Naive thymus-derived CD8-positive, alpha-beta T cell (primary cell): ENCODE measurements at regions not wholly inside any gene's neighbourhood (a gene's known extent, or its start where the extent isn't known, plus 50 kb on each side); places are given as distances from the start of the nearest gene placed in this dataset.
"Not testable (repeated sequence)": the region's sequence is repeated elsewhere in the genome, so short reads cannot be mapped to it uniquely, and the experiment has no call there.

Experiments used
- ATAC-seq, 2 donors: fragments of 150-1000 bp; cut with Tn5 transposase in 1 of 2; sonication (Bioruptor Pico), chemical (Tn5 transposase) in 1 of 2; 1 replicate in 1 of 2; 2 replicates in 1 of 2; pipeline ENCODE4 v1.10.0; 2021; ENCODE audit warnings: mild to moderate bottlenecking in 2 of 2, moderate library complexity in 2 of 2
- POLR2A ChIA-PET: fragments of 350-600 bp; sonication (Branson Sonifier 250); formaldehyde crosslinking; loops from one replicate; lab custom pipeline; 2021; ENCODE audit warnings: antibody characterized with exemption; lab: Charles Lee
- DNase-seq, 10 donors: peaks; one replicate each; pipeline versions ENCODE4 v3.0.0 to v3.0.0-alpha.2; 2020 to 2022
- H3K27ac Mint-ChIP-seq, 10 donors: one replicate each; pipeline ENCODE4 v1.8.0; 2020 to 2022; ENCODE audit warnings: mild to moderate bottlenecking in 10 of 10, mixed read lengths in 10 of 10, moderate library complexity in 4 of 10, inconsistent platforms in 1 of 10
- H3K27me3 Mint-ChIP-seq, 5 donors: one replicate each; pipeline ENCODE4 v1.8.0; 2021 to 2022; ENCODE audit warnings: mixed read lengths in 5 of 5
- H3K36me3 Mint-ChIP-seq, 3 donors: one replicate each; pipeline ENCODE4 v1.8.0; 2020 to 2022; ENCODE audit warnings: mixed read lengths in 3 of 3, mild to moderate bottlenecking in 2 of 3, inconsistent platforms in 1 of 3
- H3K4me1 Mint-ChIP-seq, 4 donors: one replicate each; pipeline ENCODE4 v1.8.0; 2021 to 2022; ENCODE audit warnings: mixed read lengths in 4 of 4
- H3K4me3 Mint-ChIP-seq, 10 donors: one replicate each; pipeline ENCODE4 v1.8.0; 2020 to 2022; ENCODE audit warnings: mild to moderate bottlenecking in 10 of 10, mixed read lengths in 10 of 10, moderate library complexity in 6 of 10, inconsistent platforms in 1 of 10
- H3K9me3 Mint-ChIP-seq, 9 donors: one replicate each; pipeline ENCODE4 v1.8.0; 2020 to 2022; ENCODE audit warnings: mixed read lengths in 9 of 9, mild to moderate bottlenecking in 3 of 9, inconsistent platforms in 1 of 9, moderate library complexity in 1 of 9

GRCh38 chr4:86511590-86511989 lies 82.5 kb upstream of the PTPN13 start:
- ATAC-seq (no peak), DNase-seq (no peak)
- peaks cover 0 to 3% (median 0%) of the 10 kb centered on the region in 9 donors for H3K9me3 Mint-ChIP-seq
- H3K27me3 Mint-ChIP-seq = peaks cover 0 to 4% (median 0%) of the 10 kb centered on the region in 5 donors
- no peaks in the 10 kb centered on the region for H3K36me3 Mint-ChIP-seq
- POLR2A ChIA-PET = no interaction called here
- no peak overlapping the region for H3K27ac Mint-ChIP-seq
- H3K4me3 Mint-ChIP-seq = no peak overlapping the region
- H3K4me1 Mint-ChIP-seq = no peaks in the 10 kb centered on the region

GRCh38 chr4:86512631-86513030 lies 81.5 kb upstream of the PTPN13 start:
- peaks cover 0 to 5% (median 0%) of the 10 kb centered on the region in 5 donors for H3K27me3 Mint-ChIP-seq
- H3K27ac Mint-ChIP-seq = no peak overlapping the region
- peaks cover 0 to 3% (median 0%) of the 10 kb centered on the region in 9 donors for H3K9me3 Mint-ChIP-seq
- DNase-seq (no peak), ATAC-seq (no peak)
- H3K36me3 Mint-ChIP-seq = no peaks in the 10 kb centered on the region
- no peak overlapping the region for H3K4me3 Mint-ChIP-seq
- no peaks in the 10 kb centered on the region for H3K4me1 Mint-ChIP-seq
- POLR2A ChIA-PET = no interaction called here

GRCh38 chr4:86515963-86516362 lies 78.2 kb upstream of the PTPN13 start:
- Mint-ChIP-seq H3K9me3 (peaks cover 0 to 20% (median 12%) of the 10 kb centered on the region in 9 donors), H3K36me3 (peaks cover 0 to 13% (median 2%) of the 10 kb centered on the region in 3 donors), H3K27me3 (peaks cover 0 to 26% (median 3%) of the 10 kb centered on the region in 5 donors)
- DNase-seq, POLR2A ChIA-PET, ATAC-seq, H3K27ac Mint-ChIP-seq, H3K4me3 Mint-ChIP-seq, H3K4me1 Mint-ChIP-seq: not testable (repeated sequence)

DNA sequence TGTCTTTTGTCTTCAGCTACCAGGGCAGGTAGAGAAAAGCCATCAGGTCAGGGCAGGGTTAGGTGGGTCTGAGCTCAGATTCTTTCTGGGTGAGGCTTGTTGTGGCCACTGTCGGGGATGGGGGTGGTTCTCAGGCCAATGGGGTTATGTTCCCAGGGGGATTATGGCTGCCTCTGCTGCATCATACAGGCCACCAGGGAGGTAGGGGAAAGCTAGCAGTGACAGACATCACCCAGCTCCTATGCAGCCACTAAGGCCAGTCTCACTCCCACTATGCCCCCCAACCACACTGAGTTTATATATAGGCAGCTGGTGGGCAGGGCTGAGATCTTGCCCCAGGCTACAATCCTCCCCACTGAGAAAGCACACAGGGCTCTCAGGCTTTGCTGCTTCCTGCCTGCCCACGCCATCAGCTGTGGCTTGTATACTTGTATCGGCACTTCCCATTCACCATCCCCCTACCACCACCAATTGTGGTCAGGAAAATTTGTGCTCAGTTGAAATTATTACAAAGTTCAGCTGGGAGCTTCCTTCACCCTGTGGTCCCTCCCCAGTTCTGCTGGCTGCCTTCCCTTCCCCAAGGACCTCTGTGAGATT lies 72.6 kb upstream of the PTPN13 start:
- no peak overlapping the region for H3K4me3 Mint-ChIP-seq
- peaks cover 0 to 38% (median 2%) of the 10 kb centered on the region in 3 donors for H3K36me3 Mint-ChIP-seq
- no peak for ATAC-seq
- POLR2A ChIA-PET = no interaction called here
- H3K4me1 Mint-ChIP-seq = no peaks in the 10 kb centered on the region
- peaks cover 0 to 57% (median 22%) of the 10 kb centered on the region in 9 donors for H3K9me3 Mint-ChIP-seq
- no peak overlapping the region for H3K27ac Mint-ChIP-seq
- no peak for DNase-seq
- H3K27me3 Mint-ChIP-seq = peaks cover 4 to 61% (median 16%) of the 10 kb centered on the region in 5 donors

DNA sequence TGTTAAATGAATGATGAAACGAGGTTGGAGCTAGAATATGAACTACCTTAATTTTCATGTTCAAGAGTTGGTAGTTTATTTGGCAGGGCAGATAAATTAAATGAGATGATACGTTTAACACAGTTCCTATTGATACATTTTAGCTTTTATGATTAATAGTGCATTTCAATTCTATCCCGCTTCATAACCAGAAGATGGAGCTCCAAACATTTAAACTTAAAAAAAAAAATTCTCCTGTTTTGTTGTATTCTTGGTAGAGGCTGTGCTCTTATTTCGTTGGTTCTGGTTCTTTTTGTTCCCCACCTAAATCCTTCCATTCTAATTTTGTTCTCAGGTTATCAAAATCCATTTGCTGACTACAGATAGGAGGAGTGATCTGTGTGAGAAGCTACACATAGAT lies 71.8 kb upstream of the PTPN13 start:
- Mint-ChIP-seq H3K4me3 (no peak overlapping the region), H3K36me3 (peaks cover 0 to 38% (median 2%) of the 10 kb centered on the region in 3 donors), H3K4me1 (no peaks in the 10 kb centered on the region), H3K9me3 (peaks cover 0 to 57% (median 22%) of the 10 kb centered on the region in 9 donors), H3K27me3 (peaks cover 4 to 61% (median 16%) of the 10 kb centered on the region in 5 donors), H3K27ac (no peak overlapping the region)
- ATAC-seq = no peak
- POLR2A ChIA-PET = no interaction called here
- no peak for DNase-seq

DNA sequence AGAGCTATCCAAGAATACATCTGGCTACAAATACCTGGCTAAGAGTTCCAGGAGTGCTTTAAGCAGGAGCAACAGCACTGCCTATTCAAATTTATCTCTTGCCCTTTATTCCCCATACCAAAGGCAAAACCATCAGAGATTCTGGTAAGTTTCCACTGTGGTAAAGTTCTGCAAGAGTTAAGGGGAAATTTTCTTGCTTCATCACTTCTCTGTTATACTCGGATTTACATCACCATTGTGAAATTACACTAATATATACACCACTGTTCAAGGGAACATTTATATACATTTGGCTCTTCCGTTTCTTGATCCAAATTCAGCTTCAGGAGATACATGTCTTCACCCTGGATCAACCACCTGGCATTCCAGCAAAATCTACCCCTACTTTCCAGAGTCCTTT lies 70.8 kb upstream of the PTPN13 start:
- Mint-ChIP-seq H3K4me1 (no peaks in the 10 kb centered on the region), H3K27ac (no peak overlapping the region), H3K9me3 (peaks cover 0 to 57% (median 22%) of the 10 kb centered on the region in 9 donors), H3K36me3 (peaks cover 0 to 38% (median 2%) of the 10 kb centered on the region in 3 donors), H3K4me3 (no peak overlapping the region), H3K27me3 (peaks cover 4 to 57% (median 16%) of the 10 kb centered on the region in 5 donors)
- ATAC-seq (no peak), DNase-seq (no peak)
- POLR2A ChIA-PET = no interaction called here

DNA sequence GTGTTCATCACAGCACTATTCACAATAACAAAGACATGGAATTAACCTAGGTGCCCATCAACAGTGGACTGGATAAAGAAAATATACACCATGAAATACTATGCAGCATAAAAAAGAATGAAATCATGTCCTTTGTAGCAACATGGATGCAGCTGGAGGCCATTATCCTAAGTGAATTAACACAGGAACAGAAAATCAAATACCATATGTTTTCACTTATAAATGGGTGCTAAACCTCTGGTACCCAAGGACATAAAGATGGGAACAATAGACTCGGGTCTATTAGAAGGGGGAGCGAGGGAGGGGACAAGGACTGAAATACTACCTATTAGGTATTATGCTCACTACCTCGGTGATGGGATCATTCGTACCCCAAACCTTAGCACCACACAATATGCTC lies 66.4 kb upstream of the PTPN13 start:
- DNase-seq, POLR2A ChIA-PET, H3K27ac Mint-ChIP-seq, ATAC-seq, H3K4me1 Mint-ChIP-seq, H3K4me3 Mint-ChIP-seq: not testable (repeated sequence)
- Mint-ChIP-seq H3K36me3 (peaks cover 0 to 11% (median 0%) of the 10 kb centered on the region in 3 donors), H3K9me3 (peaks cover 0 to 22% (median 5%) of the 10 kb centered on the region in 9 donors), H3K27me3 (peaks cover 2 to 31% (median 10%) of the 10 kb centered on the region in 5 donors)

GRCh38 chr4:86529436-86529835 lies 64.7 kb upstream of the PTPN13 start:
- ATAC-seq (no peak), DNase-seq (no peak)
- Mint-ChIP-seq H3K4me1 (no peaks in the 10 kb centered on the region), H3K27me3 (peaks cover 0 to 14% (median 3%) of the 10 kb centered on the region in 5 donors), H3K27ac (no peak overlapping the region), H3K36me3 (peaks cover 0 to 2% (median 0%) of the 10 kb centered on the region in 3 donors), H3K9me3 (peaks cover 0 to 5% (median under 1%) of the 10 kb centered on the region in 9 donors), H3K4me3 (no peak overlapping the region)
- POLR2A ChIA-PET = no interaction called here

DNA sequence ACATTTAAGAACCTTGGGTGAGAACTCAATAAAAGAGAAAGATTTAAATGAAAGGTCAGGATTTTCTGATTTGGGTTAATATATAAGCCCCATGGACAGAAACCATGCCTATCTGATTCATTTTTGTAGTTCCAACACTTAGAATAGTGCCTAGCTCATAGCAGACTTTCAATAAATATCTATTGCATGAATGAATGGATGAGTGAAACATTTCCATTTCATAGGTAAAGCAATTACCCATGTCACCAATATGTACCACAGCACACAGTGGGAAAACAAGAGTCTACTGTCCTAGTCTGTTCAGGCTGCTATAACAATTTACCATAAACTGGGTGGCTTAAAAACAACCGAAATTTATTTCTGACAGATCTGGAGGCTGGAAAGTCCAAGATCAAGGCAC lies 63.9 kb upstream of the PTPN13 start:
- no peaks in the 10 kb centered on the region for H3K4me1 Mint-ChIP-seq
- peaks cover 0 to 5% (median 0%) of the 10 kb centered on the region in 9 donors for H3K9me3 Mint-ChIP-seq
- no peak overlapping the region for H3K27ac Mint-ChIP-seq
- H3K36me3 Mint-ChIP-seq = no peaks in the 10 kb centered on the region
- peaks cover 0 to 12% (median 2%) of the 10 kb centered on the region in 5 donors for H3K27me3 Mint-ChIP-seq
- POLR2A ChIA-PET = no interaction called here
- DNase-seq (no peak), ATAC-seq (no peak)
- H3K4me3 Mint-ChIP-seq = no peak overlapping the region

GRCh38 chr4:86531440-86531839 lies 62.7 kb upstream of the PTPN13 start:
- Mint-ChIP-seq H3K4me3 (no peak overlapping the region), H3K27ac (no peak overlapping the region), H3K36me3 (no peaks in the 10 kb centered on the region), H3K27me3 (peaks cover 0 to 9% (median under 1%) of the 10 kb centered on the region in 5 donors), H3K4me1 (no peaks in the 10 kb centered on the region), H3K9me3 (peaks cover 0 to under 1% (median 0%) of the 10 kb centered on the region in 9 donors)
- no peak for ATAC-seq
- DNase-seq = no peak
- POLR2A ChIA-PET = no interaction called here

GRCh38 chr4:86532851-86533250 lies 61.3 kb upstream of the PTPN13 start:
- Mint-ChIP-seq H3K36me3 (no peaks in the 10 kb centered on the region), H3K4me1 (no peaks in the 10 kb centered on the region), H3K9me3 (no peaks in the 10 kb centered on the region), H3K4me3 (no peak overlapping the region), H3K27ac (no peak overlapping the region), H3K27me3 (peaks cover 0 to 9% (median 0%) of the 10 kb centered on the region in 5 donors)
- no peak for ATAC-seq
- no peak for DNase-seq
- POLR2A ChIA-PET = no interaction called here

GRCh38 chr4:86536151-86536550 lies 58.0 kb upstream of the PTPN13 start:
- Mint-ChIP-seq H3K9me3 (no peaks in the 10 kb centered on the region), H3K36me3 (no peaks in the 10 kb centered on the region), H3K4me3 (no peak overlapping the region), H3K27ac (no peak overlapping the region), H3K27me3 (peaks cover 1 to 18% (median 8%) of the 10 kb centered on the region in 5 donors), H3K4me1 (no peaks in the 10 kb centered on the region)
- ATAC-seq (no peak), DNase-seq (no peak)
- POLR2A ChIA-PET = no interaction called here

DNA sequence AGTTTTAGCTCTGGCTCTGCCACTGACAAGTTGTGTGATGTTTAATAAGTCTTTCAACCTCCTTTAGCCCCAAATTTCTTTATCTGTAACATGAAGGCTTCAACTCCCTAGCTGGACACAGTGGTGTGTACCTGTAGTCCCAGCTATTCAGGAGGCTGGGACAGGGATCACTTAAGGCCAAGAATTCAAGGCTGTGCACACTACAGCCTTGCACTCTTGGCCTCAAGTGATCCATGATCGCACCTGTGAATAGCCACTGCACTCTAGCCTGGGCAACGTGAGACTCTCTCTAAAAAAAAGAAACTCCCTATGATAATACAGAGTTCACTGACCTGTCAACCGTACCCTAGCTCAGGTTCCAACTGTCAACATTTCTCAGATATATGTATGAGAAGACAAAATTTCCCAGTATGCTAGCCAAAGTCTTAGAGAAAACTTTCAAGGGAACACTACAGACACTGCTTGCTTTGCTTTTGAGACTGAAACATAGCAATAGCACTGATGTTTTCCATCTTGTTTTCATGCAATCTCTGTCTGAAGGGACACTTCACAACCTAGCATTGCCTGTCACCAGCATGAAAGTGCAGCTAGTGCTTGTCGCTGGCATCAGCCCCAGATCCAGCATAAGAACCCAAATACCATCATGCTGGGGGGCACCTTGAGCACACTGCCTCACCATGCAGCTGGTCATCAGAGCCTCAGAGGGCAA lies 51.6 kb upstream of the PTPN13 start:
- peaks cover 0 to 5% (median 0%) of the 10 kb centered on the region in 9 donors for H3K9me3 Mint-ChIP-seq
- H3K36me3 Mint-ChIP-seq = no peaks in the 10 kb centered on the region
- POLR2A ChIA-PET = no interaction called here
- no peak overlapping the region for H3K27ac Mint-ChIP-seq
- peaks cover 1 to 25% (median 9%) of the 10 kb centered on the region in 5 donors for H3K27me3 Mint-ChIP-seq
- DNase-seq (no peak), ATAC-seq (no peak)
- peaks cover 0 to 13% (median 7%) of the 10 kb centered on the region in 4 donors for H3K4me1 Mint-ChIP-seq
- H3K4me3 Mint-ChIP-seq = no peak overlapping the region
